Liver (tissue), 3 donors: ENCODE measurements at regions not wholly inside any gene's neighbourhood (a gene's known extent, or its start where the extent isn't known, plus 50 kb on each side); places are given as distances from the start of the nearest gene placed in this dataset.

Source experiments
- JUND ChIP-seq, 2 donors: IDR thresholded peaks; 2 replicates each; pipeline ENCODE4 v1.6.1; 2016; ENCODE audit warnings: antibody characterized with exemption in 2 of 2
- MAX ChIP-seq: IDR thresholded peaks from 2 replicates; pipeline ENCODE4 v1.6.1; 2016; ENCODE audit warnings: antibody characterized with exemption
- REST ChIP-seq: IDR thresholded peaks from 2 replicates; pipeline ENCODE4 v1.6.1; 2016; ENCODE audit warnings: antibody characterized with exemption, mild to moderate bottlenecking
- RXRA ChIP-seq, 2 donors: IDR thresholded peaks; 2 replicates each; pipeline ENCODE4 v1.6.1; 2017 to 2018; ENCODE audit warnings: antibody characterized with exemption in 2 of 2, mild to moderate bottlenecking in 1 of 2
- YY1 ChIP-seq: IDR thresholded peaks from 2 replicates; pipeline ENCODE4 v1.6.1; 2016; ENCODE audit warnings: antibody characterized with exemption, mild to moderate bottlenecking
- TF ChIP-seq, protein P1 (sequence below): fragments of 150-350 bp; IDR thresholded peaks from 2 replicates; pipeline ENCODE4 v1.5.1; 2017; ENCODE audit warnings: improper control_type of control experiment, low read depth, low read length; ENCODE audit not compliant: missing input control
- donor health status: healthy.
- donor health status: healthy.

DNA sequence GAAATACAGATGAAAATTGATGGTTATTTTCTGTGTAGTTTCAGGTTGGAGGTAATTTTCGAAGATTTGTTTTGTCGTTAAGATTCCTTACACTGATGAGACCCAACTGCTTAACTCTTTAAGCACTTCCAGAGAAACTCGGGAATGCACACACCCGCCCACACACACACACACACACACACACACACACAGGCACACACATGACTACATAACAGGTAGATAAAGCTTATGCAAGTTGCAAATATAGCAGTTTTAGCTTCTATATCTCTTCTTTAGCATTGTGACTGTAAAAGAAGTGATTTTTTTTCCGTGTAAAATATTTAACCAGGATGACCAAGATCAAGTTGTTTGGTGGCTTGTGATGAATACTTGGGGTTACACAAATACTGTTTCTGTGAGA is 294.9 kb upstream of the NR2F2 start:
- TF ChIP-seq, protein P1, sequence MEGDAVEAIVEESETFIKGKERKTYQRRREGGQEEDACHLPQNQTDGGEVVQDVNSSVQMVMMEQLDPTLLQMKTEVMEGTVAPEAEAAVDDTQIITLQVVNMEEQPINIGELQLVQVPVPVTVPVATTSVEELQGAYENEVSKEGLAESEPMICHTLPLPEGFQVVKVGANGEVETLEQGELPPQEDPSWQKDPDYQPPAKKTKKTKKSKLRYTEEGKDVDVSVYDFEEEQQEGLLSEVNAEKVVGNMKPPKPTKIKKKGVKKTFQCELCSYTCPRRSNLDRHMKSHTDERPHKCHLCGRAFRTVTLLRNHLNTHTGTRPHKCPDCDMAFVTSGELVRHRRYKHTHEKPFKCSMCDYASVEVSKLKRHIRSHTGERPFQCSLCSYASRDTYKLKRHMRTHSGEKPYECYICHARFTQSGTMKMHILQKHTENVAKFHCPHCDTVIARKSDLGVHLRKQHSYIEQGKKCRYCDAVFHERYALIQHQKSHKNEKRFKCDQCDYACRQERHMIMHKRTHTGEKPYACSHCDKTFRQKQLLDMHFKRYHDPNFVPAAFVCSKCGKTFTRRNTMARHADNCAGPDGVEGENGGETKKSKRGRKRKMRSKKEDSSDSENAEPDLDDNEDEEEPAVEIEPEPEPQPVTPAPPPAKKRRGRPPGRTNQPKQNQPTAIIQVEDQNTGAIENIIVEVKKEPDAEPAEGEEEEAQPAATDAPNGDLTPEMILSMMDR: no peak
- TF ChIP-seq RXRA (IDR thresholded peaks at IDR 0.05) (no peak), REST (no peak), JUND (IDR thresholded peaks at IDR 0.05) (no peak), YY1 (no peak), MAX (no peak)
